ENCODE measurements at regions not wholly inside any gene's neighbourhood (a gene's known extent, or its start where the extent isn't known, plus 50 kb on each side); places are given as distances from the start of the nearest gene placed in this dataset.
"Not testable (repeated sequence)": the region's sequence is repeated elsewhere in the genome, so short reads cannot be mapped to it uniquely, and the experiment has no call there.

- no peak for DNase-seq
These were observed 768.9 kb upstream of the ADGRL4 start for GRCh38 chr1:79775402-79775801.

DNA sequence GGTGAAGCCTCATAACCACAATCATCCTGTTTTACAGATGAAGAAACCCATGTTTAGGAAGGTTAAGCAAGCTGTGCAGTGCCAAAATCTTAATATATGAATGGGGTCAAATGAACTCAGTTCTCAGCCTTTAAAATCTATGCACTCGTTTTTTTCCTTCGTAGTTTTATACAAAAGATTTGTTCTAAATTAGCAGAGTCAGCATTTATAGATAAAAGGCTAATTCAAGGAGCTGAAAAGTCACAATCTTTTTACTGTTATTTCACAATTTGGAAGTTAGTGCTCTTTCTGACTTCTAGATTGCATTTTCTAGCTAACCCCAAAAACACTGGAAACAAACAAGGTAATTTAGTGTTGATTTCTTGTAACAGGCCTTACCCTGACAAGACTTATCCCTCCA is 766.9 kb upstream of the ADGRL4 start:
- no peak for DNase-seq

GRCh38 chr1:79762461-79762860 is 755.9 kb upstream of the ADGRL4 start:
- no peak for DNase-seq

DNA sequence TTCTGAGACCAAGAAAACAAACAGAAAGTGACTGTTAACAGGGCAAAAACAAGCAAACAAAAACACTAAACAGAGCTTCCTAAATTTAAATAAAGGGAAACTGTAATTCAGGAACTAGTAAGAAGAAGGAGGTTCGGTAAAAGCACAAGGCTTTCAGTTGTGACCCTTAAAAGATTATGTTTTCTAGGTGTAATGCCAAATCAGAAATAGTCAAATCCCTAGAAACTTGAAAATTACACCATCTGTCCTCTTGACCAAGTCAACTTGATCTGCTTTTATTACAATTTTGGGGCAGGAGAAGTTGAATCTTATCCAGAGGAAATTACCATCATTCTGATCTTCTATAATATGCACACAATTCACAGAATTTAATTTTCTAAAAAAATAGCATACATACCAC is 754.0 kb upstream of the ADGRL4 start:
- DNase-seq: no peak

DNA sequence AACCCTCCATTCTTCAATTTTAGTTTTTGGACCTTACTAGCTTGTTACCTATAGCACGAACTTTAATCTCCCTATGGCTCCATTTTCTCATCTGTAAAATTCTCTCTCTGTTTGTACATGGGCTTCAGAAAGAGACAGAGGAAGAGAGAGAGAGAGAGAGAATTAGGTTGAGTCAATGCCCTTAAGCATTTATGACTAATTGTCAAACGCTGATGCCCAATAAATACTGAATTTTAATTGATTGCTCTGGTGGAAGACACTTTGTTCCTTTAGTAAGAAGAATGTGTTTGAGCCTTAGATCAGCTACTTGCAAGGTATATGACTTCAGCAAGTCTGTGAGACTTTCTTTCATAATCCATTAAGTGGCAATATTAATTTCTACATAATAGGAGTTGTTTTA is 743.1 kb upstream of the ADGRL4 start:
- DNase-seq: no peak

DNA sequence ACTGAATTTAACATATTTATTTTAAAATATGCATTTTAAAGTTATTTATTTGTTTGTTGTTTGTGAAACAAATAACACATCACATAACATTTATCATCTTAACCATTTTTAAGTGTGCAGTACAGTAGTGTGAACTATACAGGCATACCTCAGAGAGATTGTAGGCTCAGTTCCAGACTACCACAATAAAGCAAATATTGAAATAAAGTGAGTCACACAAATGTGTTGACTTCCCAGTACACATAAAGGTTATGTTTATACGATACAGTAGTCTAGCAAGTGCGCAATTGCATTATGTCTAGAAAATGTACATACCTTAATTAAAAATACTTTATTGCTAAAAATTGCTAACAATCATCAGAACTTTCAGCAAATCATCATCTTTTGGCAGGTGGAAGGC is 739.4 kb upstream of the ADGRL4 start:
- no peak for DNase-seq

DNA sequence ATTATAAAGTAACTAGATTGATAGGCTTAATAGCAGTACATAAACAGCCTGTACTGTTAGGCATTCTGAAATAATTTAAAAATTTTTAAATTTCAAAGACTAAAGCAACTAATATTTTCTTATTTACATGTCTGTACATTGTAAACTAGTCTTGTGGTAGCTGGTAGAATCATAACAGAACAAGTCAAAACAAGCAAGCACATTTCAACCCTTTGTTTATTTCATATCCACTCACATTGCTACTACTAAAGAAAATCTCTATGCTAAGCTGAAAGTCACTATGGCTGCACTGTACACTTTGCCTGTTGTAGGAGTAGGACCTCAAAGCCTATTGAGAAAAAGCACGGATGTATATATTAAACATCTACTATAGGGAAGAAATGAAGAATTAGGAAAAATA is 738.2 kb upstream of the ADGRL4 start:
- no peak for DNase-seq

DNA sequence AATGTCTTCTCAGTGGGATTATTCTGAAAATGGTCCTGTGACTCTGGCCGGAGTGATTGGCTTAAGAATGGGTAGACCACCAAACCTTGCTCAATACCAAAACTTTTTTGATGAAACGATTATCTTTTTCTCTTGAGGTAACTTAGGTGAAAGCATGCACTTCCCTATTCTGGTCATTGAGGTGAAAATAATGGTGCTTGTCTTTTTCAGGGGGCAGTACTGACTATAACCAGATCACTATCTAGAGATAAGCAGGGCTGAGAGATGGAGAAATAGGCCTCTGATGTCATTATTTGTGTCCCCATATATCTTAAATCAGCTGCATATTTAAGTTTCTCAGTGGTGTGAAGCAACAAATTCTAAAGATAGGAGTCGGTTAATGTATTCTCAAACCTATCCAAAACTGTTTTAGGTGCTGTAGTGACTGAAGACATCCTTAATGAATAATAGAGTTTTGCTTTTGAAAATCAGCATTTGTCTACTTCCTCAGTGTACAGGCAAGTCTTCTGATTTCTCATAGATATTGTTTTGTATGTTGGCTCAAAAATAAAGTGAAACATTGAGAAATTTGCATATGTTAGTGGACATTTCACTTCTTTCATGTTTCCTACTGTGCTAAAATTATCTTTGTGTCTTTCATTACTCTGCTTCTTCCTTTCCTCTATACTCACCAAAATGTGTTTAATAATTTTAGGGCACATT is 735.3 kb upstream of the ADGRL4 start:
- no peak for DNase-seq

DNA sequence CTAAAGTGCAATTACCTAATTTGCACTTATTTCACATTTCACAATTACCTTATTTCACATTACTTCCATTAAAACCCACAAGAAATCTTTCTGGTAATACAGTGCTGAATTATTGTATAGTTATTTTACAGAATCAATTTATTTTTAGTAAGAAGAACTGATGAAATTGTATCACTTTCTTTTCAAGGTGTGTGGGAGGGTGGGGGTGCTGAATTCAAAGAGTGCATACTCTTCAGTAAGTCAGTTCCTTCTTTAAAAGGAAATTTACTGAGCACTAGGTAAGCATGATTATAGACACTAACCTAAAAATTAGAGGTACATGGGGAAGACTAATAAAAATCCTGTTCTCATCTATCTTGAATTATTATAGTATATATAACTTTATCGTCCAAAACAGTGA is 731.6 kb upstream of the ADGRL4 start:
- DNase-seq: no peak

DNA sequence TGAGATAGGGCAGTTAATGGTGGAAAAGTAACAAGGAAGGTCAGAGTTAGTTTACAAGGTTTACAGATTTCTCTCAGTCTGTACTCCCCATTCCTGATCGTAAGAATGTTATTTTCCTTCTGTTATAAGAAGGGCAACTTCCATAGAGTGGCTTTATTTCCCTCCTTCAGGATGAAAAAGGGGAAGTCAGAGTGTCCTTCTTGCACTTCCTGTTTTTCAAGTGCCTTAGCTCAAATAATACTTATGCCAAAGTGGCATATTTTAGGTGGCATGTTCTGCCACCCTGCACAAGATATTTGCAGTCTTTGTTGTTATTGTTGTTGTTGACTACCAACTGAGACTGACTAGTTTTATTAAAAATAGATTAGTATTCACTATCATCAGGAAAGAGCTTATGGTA is 730.7 kb upstream of the ADGRL4 start:
- no peak for DNase-seq

DNA sequence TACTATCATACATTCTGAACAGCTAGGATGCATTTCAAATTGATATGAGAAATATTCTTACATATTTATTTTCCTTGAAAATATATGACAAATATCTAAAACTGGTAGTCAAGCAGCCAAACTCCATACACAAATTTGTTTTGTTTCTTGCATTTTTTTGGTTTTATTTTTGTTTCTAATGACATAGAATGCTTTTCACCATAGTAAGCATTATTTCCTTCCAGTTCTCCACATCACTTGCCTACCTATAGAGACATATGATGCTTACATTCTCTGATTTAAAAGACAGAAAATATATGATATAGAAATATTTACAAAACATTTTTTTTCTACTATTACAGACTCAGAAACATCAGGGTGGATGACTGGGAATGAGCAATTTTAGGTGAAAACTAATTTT is 726.4 kb upstream of the ADGRL4 start:
- DNase-seq: no peak

- DNase-seq: no peak
These were observed 720.4 kb upstream of the ADGRL4 start for GRCh38 chr1:79726911-79727310.

DNA sequence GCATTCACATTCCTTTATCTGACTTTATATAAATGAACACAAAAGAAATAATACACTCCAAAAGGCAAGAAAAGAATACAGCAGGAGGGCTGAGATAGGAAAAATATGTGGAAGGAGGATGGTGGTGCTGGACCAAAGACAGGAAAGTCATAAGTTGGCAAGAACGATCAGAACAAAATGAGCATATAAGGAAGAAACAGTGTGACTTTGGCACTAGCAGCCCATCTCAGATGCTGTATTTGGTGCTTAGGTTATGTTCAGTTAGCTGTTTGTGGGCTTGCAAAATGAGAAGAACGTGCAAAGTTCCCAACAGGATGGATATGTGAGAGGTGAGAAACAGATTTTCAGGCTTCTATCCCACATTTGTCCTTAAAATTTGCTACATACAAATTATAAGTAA is 719.8 kb upstream of the ADGRL4 start:
- no peak for DNase-seq

DNA sequence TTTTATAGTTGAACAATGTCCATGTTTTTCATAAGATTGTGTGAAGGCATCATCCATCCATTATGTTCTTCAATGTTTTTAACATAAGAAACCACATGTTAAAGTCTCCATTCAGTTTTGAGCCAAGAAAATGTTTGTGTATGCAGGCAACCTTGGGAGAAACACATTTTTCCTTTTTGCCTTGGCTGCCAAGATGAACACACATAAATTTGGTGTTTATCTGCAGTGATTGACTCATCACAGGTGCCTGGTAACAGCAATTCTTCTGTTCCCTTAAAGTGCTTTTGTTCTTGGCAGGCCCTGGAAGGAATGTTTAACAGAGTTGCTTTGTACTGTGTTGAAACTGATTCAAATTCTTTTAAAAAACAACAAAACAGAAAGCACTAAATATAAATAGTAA is 709.9 kb upstream of the ADGRL4 start:
- no peak for DNase-seq

- no peak for DNase-seq
These were observed 708.1 kb upstream of the ADGRL4 start for GRCh38 chr1:79714664-79715063.

DNA sequence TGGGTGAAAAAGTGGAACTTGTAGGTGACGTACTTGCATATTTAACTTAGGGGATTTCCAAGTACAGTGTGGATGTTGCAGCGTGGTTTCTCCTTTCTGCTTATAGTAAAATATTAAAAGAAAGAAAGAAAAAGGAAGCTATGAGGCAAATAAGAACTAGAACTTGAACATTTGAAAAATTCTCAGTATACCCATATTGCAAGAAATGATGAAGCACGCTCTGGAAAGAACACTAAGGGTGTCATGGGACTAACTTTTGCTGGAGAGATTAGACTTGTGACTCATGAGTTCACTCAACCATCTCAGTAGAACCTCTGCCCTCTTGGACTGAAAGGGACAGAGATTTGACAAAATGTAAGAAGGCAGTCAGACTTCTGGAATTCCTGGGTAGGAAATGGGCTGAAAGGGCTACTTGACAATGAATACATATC is 704.5 kb upstream of the ADGRL4 start:
- DNase-seq: no peak

DNA sequence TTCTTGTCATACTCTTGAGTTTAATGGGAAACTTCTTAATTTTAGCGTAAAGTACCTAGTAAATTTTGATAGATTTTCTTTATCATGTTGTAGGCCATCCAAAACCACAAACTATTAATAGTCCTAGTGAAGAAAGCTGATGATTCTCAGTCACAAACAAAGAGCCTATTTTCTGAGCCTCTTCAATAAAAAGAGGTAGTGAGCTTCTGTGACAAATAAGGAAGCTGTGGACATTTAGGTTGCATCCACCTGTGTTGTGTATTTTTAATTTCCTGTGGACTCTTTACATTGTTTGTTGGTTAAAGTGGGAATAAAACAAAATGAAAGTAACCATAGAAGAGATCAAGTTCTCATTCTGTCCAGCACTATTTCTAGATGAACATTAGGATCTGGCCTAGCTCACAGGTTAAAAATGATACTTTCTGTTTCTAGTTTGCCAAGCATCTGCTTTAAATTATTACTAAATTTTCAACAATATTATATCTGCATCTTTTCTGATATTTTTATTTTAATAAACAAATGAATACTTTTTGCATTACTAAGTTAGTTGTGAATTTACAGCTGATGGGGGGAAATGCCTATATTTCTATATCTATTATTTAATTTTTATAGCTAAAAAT is 702.2 kb upstream of the ADGRL4 start:
- no peak for DNase-seq

GRCh38 chr1:79705218-79705617 is 698.7 kb upstream of the ADGRL4 start:
- DNase-seq: no peak

GRCh38 chr1:79704067-79704466 is 697.5 kb upstream of the ADGRL4 start:
- no peak for DNase-seq

DNA sequence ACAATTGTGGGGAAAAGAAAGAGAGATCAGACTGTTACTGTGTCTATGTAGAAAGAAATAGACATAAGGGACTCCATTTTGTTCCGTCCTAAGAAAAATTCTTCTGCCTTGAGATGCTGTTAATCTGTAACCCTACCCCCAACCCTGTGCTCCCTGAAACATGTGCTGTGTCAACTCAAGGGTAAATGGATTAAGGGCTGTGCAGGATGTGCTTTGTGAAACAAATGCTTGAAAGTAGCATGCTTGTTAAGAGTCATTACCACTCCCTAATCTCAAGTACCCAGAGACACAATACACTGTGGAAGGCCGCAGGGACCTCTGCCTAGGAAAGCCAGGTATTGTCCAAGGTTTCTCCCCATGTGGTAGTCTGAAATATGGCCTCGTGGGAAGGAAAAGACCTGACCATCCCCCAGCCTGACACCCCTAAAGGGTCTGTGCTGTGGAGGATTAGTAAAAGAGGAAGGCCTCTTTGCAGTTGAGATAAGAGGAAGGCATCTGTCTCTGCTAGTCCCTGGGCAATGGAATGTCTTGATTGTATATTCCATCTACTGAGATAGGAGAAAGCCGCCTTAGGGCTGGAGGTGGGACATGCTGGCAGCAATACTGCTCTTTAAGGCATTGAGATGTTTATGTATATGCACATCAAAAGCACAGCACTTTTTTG is 695.9 kb upstream of the ADGRL4 start:
- not testable (repeated sequence) for DNase-seq

DNA sequence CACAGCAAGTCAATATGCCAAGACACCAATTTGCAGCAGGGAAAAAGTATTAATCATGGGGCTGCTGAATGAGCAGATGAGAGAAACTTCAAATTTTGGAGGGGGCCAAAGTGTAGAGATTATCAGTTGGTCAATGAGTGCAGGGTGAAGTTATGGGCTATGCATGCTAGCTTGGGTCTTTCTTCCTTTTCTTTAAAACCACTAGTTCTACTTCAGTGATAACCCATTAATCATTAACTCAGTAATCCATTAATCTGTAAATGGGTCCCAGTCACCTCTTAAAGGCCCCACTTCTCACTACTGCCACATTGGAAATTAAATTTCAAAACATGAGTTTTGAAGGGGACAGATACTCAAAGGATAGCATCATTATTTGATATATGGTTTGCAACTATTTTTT is 688.6 kb upstream of the ADGRL4 start:
- no peak for DNase-seq

DNA sequence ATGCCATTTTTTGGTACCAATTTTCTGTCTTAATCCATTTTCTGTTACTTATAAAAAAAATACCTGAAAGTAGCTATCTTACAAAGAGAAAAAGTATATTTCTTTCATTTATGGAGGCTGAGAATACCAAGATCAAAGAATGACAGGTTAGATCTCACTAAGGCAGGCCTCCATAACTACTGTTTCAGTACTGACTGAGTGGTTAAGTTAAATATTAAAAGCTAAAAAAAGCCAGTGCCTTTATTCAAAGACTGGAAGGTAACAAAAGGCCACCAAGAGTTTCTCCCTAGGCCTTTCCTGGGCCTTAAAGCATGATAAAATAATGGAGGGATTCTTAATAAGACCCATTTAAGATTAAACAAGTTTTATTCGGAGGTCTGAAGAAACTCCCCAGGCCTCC is 687.7 kb upstream of the ADGRL4 start:
- DNase-seq: no peak

GRCh38 chr1:79693441-79694114 is 687.0 kb upstream of the ADGRL4 start:
- no peak for DNase-seq

- DNase-seq: no peak
These were observed 686.0 kb upstream of the ADGRL4 start for GRCh38 chr1:79692519-79692918.

Measured in NCI-H1436 (cell line).